ENCODE measurements at regions not wholly inside any gene's neighbourhood (a gene's known extent, or its start where the extent isn't known, plus 50 kb on each side); places are given as distances from the start of the nearest gene placed in this dataset.

- no peak for TF ChIP-seq CTCF (IDR thresholded peaks at IDR 0.05)
- no peak for TF ChIP-seq POLR2A (IDR thresholded peaks at IDR 0.05)
These were observed 1092.6 kb upstream of the AMELY start for GRCh38 chrY:8004196-8004595.
